Activated naive CD8-positive, alpha-beta T cell treated with anti-CD3 and anti-CD28 coated beads, Interleukin-2, amount 50 U/mL, for 24 hours (primary cell): ENCODE measurements at regions not wholly inside any gene's neighbourhood (a gene's known extent, or its start where the extent isn't known, plus 50 kb on each side); places are given as distances from the start of the nearest gene placed in this dataset.

Experiments used
- ATAC-seq: fragments of 150-1000 bp; cut with Tn5 transposase; one replicate; pipeline ENCODE4 v1.10.0; 2021
- DNase-seq: peaks from one replicate; pipeline ENCODE4 v3.0.0; 2021
- H3K27ac Mint-ChIP-seq: one replicate; pipeline ENCODE4 v1.8.0; 2021; ENCODE audit warnings: mild to moderate bottlenecking, mixed read lengths
- H3K27me3 Mint-ChIP-seq: one replicate; pipeline ENCODE4 v1.8.0; 2021; ENCODE audit warnings: mixed read lengths
- H3K36me3 Mint-ChIP-seq: one replicate; pipeline ENCODE4 v1.8.0; 2021; ENCODE audit warnings: low read depth, mixed read lengths
- H3K4me1 Mint-ChIP-seq: one replicate; pipeline ENCODE4 v1.8.0; 2021; ENCODE audit warnings: mixed read lengths
- H3K4me3 Mint-ChIP-seq: one replicate; pipeline ENCODE4 v1.8.0; 2021; ENCODE audit warnings: mild to moderate bottlenecking, moderate library complexity, mixed read lengths
- H3K9me3 Mint-ChIP-seq: one replicate; pipeline ENCODE4 v1.8.0; 2021; ENCODE audit warnings: mixed read lengths

DNA sequence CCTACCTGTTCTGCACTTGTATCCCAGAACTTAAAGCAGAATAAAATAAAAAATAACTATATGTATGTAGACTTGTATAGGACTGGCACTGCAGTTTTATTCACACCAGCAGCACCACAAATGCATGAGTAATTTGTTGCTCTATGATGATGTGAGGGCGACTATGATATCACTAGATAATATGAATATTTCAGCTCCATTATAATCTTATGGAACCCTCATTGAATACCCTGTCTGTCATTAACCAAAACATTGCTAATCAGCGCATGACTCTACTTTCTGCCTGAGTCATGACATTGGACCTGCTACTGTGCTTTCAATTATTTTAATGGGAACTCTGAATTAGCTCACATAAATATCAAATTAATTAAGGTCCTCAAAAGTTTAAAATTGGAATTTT lies 129.4 kb upstream of the RHOBTB1 start:
- H3K27me3 Mint-ChIP-seq, result no peaks in the 10 kb centered on the region
- no peaks in the 10 kb centered on the region for H3K9me3 Mint-ChIP-seq
- no peaks in the 10 kb centered on the region for H3K4me1 Mint-ChIP-seq
- H3K4me3 Mint-ChIP-seq, result no peak overlapping the region
- no peak for DNase-seq
- no peak for ATAC-seq
- H3K36me3 Mint-ChIP-seq, result no peaks in the 10 kb centered on the region
- H3K27ac Mint-ChIP-seq, result no peak overlapping the region

DNA sequence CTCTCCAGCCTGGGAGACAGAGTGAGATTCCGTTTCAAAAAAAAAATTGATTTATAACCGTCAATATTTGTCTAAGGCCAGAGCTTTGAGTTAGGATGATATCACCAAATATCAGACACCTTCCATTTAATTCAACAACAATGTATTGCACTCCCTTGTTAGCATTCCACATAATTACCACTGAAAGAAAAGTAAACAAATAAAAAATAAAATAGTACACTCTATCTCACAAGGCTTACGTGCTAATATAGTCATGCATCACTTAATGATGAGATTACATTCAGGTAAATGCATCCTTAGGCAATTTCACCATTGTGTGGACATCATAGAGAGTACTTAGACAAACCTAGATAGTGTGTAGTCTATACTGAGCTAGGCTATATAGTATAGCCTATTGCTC lies 127.6 kb upstream of the RHOBTB1 start:
- Mint-ChIP-seq H3K4me3 (no peak overlapping the region), H3K27ac (no peak overlapping the region), H3K4me1 (no peaks in the 10 kb centered on the region), H3K27me3 (peaks cover 1% of the 10 kb centered on the region), H3K9me3 (no peaks in the 10 kb centered on the region), H3K36me3 (no peaks in the 10 kb centered on the region)
- ATAC-seq, result no peak
- DNase-seq, result no peak

DNA sequence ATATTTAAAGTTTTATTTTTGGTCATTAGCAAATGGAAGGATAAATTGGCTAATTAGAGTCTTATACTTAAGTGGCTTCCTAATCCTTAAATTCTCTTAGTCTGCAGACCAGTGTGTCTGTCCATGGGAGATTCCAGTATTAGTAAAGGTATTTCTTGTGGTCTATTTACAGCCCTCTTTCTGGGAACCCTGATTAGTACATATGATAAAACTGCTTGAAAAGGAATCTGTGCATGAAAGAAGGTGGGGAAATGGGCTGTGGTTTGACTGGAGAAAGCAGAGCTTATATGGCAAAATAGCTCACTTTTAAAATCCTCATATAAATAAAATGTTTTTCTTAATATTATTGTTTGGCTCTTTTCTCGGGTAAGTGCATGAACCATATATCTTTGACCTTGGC lies 124.5 kb upstream of the RHOBTB1 start:
- Mint-ChIP-seq H3K27ac (no peak overlapping the region), H3K36me3 (no peaks in the 10 kb centered on the region), H3K4me3 (no peak overlapping the region), H3K4me1 (no peaks in the 10 kb centered on the region), H3K27me3 (peaks cover 1% of the 10 kb centered on the region), H3K9me3 (no peaks in the 10 kb centered on the region)
- DNase-seq (no peak), ATAC-seq (no peak)

DNA sequence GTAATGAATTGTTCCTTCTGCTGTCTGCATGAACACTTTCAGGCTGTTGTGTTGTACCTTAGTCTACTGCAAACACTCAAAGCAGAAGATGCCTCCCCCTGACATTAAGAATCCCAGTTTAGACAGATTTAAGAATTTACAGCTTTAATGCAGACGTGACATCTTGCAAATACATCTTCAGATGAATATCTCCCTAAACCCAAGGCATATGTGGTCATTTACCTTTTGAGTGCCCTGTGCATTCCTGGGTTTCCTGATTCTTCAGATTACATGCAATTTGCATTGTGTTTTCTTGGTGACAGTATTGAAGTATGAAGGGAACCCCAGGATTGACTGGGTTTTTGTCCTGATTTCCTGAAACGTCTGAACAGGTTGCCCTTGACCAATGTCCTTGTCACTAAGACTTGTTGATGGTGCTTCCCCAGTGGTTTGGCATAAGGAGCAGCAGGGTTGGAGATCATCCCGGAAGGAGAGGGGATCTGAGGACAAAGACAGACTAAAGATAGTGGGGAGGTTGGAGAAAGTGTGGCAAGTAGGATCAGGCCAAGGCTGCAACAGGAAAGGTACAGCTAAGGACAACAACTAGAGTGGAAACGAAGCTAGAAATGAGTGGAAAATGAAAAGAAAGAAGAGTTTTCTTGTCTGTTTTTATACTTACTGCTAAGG lies 123.8 kb upstream of the RHOBTB1 start:
- DNase-seq (no peak), ATAC-seq (no peak)
- Mint-ChIP-seq H3K4me3 (no peak overlapping the region), H3K27ac (no peak overlapping the region), H3K9me3 (no peaks in the 10 kb centered on the region), H3K4me1 (no peaks in the 10 kb centered on the region), H3K27me3 (peaks cover 1% of the 10 kb centered on the region), H3K36me3 (no peaks in the 10 kb centered on the region)

DNA sequence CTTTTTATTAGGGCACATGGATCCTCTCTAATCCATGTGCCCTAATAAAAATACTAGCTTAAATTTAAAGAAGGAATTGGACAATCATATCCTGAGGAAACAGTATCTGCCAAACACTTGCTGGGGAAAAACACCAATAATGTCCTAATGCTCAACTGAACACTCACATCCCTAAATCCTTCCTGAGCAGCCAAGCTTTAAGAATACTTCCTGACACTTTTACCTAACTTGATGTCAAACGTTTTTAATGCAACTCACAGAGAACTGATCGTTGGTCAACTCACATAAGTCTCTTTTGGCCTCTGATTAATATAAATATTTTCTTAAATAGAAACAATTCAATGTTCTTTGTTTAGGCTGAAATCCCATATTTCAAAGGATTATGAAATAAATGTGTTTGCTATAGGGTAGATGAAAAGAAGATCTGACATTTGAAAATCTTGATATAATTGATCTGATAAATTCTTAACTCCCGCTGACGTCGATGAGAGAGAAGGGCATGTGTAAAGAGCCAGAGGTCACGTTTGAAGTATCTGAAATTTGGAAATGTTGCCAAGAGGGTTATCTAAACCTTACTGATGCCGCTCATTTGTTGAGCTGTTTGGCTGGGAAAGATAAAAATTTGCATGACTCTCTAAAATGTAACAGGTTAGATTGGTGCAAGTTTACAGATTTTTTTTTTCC lies 122.8 kb upstream of the RHOBTB1 start:
- Mint-ChIP-seq H3K4me1 (no peaks in the 10 kb centered on the region), H3K36me3 (no peaks in the 10 kb centered on the region)
- ATAC-seq, result no peak

DNA sequence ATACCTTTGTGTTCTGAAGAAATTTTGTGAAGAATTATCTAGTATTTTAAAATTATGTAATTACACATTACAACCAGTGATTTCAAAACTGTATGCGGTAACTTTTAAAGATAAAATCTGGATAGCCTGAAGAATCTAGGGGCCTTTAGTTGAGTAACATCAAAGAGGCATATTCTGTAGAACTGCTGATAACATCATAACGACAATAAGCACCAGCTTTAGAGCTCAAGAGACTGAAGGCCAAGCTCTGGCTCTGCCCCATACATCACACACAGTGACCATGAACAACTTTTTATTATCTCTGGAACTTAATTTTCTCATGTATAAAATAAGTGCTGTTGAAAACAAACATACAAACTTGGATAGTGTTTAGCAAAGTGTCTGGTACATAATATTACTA lies 121.1 kb upstream of the RHOBTB1 start:
- no peak overlapping the region for H3K4me3 Mint-ChIP-seq
- no peaks in the 10 kb centered on the region for H3K36me3 Mint-ChIP-seq
- no peaks in the 10 kb centered on the region for H3K4me1 Mint-ChIP-seq
- H3K27ac Mint-ChIP-seq, result no peak overlapping the region
- H3K27me3 Mint-ChIP-seq, result peaks cover 4% of the 10 kb centered on the region
- no peak for ATAC-seq
- no peak for DNase-seq
- no peaks in the 10 kb centered on the region for H3K9me3 Mint-ChIP-seq

More for the DNA sequence above, 122.8 kb upstream of the RHOBTB1 start:
- no peaks in the 10 kb centered on the region for H3K9me3 Mint-ChIP-seq
- DNase-seq, result no peak
- no peak overlapping the region for H3K4me3 Mint-ChIP-seq
- H3K27ac Mint-ChIP-seq, result no peak overlapping the region
- peaks cover 4% of the 10 kb centered on the region for H3K27me3 Mint-ChIP-seq

DNA sequence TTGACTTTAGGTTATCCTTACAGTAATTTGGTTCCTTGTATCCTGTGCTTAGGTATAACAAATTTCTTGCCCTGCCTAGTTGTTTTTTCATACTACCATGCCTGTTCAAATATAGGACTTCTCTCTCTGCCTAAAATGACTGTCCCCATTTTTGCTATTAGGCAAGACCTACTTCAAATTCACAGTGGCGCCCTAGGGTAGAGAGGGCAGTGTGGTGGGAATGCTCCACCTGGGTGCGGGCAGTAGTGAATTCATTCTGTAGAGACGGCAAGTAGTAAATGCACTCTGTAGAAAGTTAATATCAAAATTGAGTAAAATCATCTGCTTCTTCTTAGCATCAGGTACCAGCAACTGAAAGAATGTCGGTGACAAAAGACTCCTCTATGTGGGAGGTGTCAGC lies 120.4 kb upstream of the RHOBTB1 start:
- ATAC-seq (no peak), DNase-seq (no peak)
- Mint-ChIP-seq H3K27ac (no peak overlapping the region), H3K9me3 (no peaks in the 10 kb centered on the region), H3K4me1 (no peaks in the 10 kb centered on the region), H3K4me3 (no peak overlapping the region), H3K27me3 (peaks cover 4% of the 10 kb centered on the region), H3K36me3 (no peaks in the 10 kb centered on the region)

DNA sequence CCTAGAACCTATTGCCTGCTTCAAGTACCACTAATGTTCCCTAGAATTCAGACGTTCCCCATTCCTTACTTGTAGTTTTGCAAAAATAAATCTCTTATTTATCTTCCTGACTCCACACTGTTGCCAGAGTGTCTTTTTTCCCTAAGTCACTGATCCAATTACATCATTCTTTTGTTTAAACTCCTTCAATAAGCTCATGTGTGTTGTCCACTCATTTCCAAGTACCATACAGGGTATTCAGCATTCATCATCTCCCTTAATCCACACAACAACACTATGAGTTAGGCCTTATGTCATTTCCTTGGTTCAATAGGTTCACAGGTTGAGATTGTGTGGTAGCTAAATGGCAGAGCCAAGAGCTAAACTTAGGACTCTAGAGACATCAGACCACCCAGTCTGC lies 119.9 kb upstream of the RHOBTB1 start:
- no peak for ATAC-seq
- no peak for DNase-seq
- Mint-ChIP-seq H3K4me3 (no peak overlapping the region), H3K36me3 (no peaks in the 10 kb centered on the region), H3K27ac (no peak overlapping the region), H3K27me3 (peaks cover 4% of the 10 kb centered on the region), H3K9me3 (no peaks in the 10 kb centered on the region), H3K4me1 (no peaks in the 10 kb centered on the region)

DNA sequence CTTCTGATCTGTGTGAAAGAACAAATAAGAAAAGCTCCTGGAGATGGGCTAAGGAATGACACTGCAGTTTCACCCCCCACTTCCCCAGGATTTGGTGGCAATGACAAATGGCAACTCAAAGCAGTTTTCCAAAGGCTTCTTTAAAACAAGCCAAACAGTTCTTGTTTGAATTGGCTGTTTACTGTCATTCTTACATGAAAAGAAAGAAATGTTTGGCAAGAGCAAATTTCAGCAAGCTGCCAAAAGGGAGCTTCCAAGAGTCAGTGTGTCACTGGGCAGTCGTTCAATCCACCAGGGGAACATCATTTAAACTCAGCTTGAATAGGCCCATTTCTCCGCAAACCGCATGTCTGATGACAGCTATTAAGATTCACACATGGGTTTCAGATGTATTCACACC lies 119.0 kb upstream of the RHOBTB1 start:
- H3K27me3 Mint-ChIP-seq, result peaks cover 4% of the 10 kb centered on the region
- no peak for DNase-seq
- no peak overlapping the region for H3K27ac Mint-ChIP-seq
- no peaks in the 10 kb centered on the region for H3K36me3 Mint-ChIP-seq
- ATAC-seq, result no peak
- H3K4me3 Mint-ChIP-seq, result no peak overlapping the region
- no peaks in the 10 kb centered on the region for H3K4me1 Mint-ChIP-seq
- no peaks in the 10 kb centered on the region for H3K9me3 Mint-ChIP-seq

DNA sequence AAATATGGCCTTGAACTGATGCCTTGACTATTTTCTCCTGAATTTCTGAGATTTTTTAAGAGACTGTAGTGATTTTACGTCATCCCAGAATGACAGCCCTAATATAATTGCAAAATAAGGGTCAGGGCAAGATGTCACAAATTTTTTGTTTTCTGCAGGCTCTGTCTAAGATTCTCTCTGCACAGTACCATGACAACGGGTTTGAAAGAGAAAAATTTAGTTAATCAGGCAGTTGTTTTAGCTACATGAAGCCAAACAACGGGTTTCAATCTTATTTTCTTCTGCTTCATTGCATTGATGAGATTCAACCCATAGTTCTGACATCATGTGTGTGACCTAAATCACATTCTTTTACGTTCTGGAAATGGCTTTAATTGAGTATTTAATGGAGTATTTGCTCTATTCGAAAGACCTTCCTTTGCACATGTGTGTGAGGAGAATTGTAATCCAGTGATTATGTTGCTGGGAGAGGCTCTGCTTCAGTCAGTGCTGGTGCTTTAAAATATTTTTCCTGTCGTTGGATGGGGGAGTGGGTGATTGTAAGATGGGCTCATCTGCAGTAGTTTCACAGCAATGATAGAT lies 118.0 kb upstream of the RHOBTB1 start:
- Mint-ChIP-seq H3K9me3 (no peaks in the 10 kb centered on the region), H3K36me3 (no peaks in the 10 kb centered on the region), H3K4me1 (no peaks in the 10 kb centered on the region), H3K4me3 (no peak overlapping the region), H3K27ac (no peak overlapping the region), H3K27me3 (peaks cover 2% of the 10 kb centered on the region)
- ATAC-seq (no peak), DNase-seq (no peak)

DNA sequence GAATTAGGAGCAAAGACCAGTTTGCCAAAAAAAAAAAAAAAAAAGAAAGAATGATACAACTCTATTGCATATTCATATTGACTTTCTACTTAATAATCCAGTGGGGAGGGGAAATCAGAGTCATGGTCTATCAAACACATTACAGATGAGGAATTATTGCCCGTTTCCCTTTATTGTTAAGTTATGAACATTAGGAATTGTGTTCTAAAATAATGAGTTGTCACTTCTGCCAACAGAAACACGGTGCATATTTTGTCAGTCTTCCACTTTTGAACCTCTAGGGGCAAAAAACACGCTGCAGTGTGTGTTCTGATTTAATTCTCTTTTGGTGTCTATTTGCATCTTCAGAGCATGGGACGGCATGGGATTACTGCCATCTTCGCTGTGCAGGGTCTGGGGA lies 115.7 kb upstream of the RHOBTB1 start:
- Mint-ChIP-seq H3K4me1 (no peaks in the 10 kb centered on the region), H3K4me3 (no peak overlapping the region), H3K36me3 (no peaks in the 10 kb centered on the region), H3K27ac (no peak overlapping the region), H3K27me3 (peaks cover 2% of the 10 kb centered on the region), H3K9me3 (no peaks in the 10 kb centered on the region)
- ATAC-seq (no peak), DNase-seq (no peak)

DNA sequence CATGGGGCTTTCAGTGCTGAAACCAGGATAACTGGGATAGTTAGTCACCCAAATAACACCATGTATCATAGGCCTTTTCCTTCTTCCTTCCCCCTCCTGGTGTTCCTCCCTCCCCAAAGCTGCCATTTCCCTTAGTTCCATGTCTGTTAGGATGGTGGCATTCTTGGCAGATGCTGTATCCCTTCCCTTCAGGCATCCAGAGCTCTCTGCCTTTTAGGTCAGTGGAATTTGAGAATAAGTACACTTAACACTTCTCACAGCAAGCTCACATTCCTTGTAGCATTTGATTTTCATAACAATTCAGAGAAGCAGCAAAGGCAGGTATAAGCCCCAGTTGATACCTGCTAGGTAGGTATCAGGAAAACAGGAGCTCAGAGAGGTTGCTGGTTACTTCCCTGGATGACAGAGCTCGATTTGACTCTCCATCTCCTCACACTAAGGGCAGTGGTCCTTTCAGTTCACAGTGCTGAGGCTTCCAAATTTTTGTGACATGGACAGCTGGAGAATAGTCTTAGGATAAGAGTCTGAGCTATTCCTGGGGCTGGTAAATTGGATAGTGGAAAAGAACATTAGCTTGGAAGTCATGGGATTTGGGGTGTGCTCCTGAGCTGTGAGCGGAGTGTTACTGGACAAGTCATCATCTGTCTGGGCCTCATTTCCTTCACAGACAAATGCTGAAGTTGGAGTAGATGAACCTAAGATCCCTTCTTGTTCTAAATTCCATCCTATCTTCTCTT lies 108.7 kb upstream of the RHOBTB1 start:
- H3K4me3 Mint-ChIP-seq, result no peak overlapping the region
- H3K9me3 Mint-ChIP-seq, result no peaks in the 10 kb centered on the region
- peaks cover 2% of the 10 kb centered on the region for H3K27me3 Mint-ChIP-seq
- no peaks in the 10 kb centered on the region for H3K36me3 Mint-ChIP-seq
- H3K4me1 Mint-ChIP-seq, result no peaks in the 10 kb centered on the region
- ATAC-seq (no peak), DNase-seq (no peak)
- no peak overlapping the region for H3K27ac Mint-ChIP-seq

DNA sequence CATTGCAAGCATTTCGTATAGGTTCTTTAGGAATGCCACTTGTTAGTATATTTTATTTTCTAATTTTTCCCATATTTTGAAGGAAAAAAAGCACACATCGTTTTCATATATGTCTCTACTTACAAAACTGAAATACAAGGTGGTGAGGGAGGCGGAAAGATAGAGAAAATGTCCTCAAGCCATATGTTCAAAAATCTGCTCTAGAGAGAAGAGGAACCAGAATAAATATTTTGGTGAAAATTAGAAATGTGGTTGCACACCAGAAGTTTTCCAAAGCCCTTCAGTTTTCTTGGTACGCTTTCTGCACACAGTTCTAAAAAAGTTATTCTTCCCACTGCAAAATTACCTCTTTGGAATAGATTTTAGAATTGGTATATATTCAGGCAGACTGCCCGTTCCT lies 107.4 kb upstream of the RHOBTB1 start:
- Mint-ChIP-seq H3K27ac (no peak overlapping the region), H3K4me1 (no peaks in the 10 kb centered on the region), H3K9me3 (no peaks in the 10 kb centered on the region), H3K27me3 (peaks cover 2% of the 10 kb centered on the region), H3K4me3 (no peak overlapping the region), H3K36me3 (no peaks in the 10 kb centered on the region)
- ATAC-seq (no peak), DNase-seq (no peak)

DNA sequence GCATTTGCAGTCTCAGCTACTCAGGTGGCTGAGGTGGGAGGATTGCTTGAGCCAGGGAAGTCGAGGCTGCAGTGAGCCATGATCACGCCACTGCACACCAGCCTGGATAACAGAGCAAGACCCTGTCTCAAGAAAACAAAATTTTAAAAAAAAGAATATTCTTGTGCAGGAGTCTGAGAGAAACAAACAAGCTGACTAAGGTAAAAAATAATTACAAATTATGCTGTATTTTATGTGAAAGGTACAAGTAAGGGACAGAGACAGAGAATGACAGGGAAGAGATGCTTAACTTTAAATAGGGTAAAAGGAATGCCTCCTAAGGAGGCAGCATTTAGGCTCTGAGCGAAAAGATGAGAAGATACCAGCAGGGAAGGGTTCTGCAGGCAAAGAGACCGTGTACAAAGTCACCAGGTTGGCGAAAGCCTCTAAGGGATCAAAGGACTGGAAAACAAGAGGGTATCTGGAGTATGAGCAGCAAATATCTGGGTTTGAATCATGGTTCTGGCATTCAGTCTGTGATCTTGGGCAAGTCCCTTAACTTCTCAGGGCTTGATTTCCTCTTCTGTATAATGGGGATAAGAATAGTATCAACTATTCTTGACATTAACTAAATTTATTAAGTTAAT lies 106.2 kb upstream of the RHOBTB1 start:
- Mint-ChIP-seq H3K4me1 (no peaks in the 10 kb centered on the region), H3K36me3 (no peaks in the 10 kb centered on the region), H3K27me3 (peaks cover 2% of the 10 kb centered on the region), H3K27ac (no peak overlapping the region), H3K4me3 (no peak overlapping the region), H3K9me3 (no peaks in the 10 kb centered on the region)
- ATAC-seq (no peak), DNase-seq (no peak)
